B cell (primary cell): ENCODE measurements at regions not wholly inside any gene's neighbourhood (a gene's known extent, or its start where the extent isn't known, plus 50 kb on each side); places are given as distances from the start of the nearest gene placed in this dataset.

ENCODE experiments used
- ATAC-seq: fragments of 200-7000 bp; cut with Tn5 transposase; one replicate; pipeline ENCODE4 v1.10.0; 2021; ENCODE audit warnings: low read depth, mild to moderate bottlenecking, moderate number of reproducible peaks, moderate library complexity
- CTCF ChIA-PET: fragments of 350-600 bp; sonication (Branson Sonifier 250); formaldehyde crosslinking; loops from one replicate; lab custom pipeline; 2021; ENCODE audit warnings: antibody characterized with exemption, inconsistent platforms; lab: Charles Lee
- POLR2A ChIA-PET: fragments of 350-600 bp; sonication (Branson Sonifier 250); formaldehyde crosslinking; loops from one replicate; lab custom pipeline; 2021; ENCODE audit warnings: antibody characterized with exemption; lab: Charles Lee
- DNase-seq: peaks from one replicate; pipeline ENCODE4 v3.0.0; 2013
- H2AFZ ChIP-seq: 2 replicates; pipeline ENCODE4 v1.6.1; 2012; ENCODE audit warnings: mild to moderate bottlenecking, low read depth, low read length; ENCODE audit not compliant: insufficient read depth, poor library complexity, severe bottlenecking
- H3K27ac ChIP-seq, 2 donors: 1 replicate in 1 of 2; 2 replicates in 1 of 2; pipeline ENCODE4 v1.5.1; 2012 to 2013; ENCODE audit warnings: low read length in 2 of 2, mild to moderate bottlenecking in 2 of 2, moderate library complexity in 1 of 2
- H3K27me3 ChIP-seq, 4 experiments: fragments of 200-600 bp in 1 of 4; sonication (generic) in 1 of 4; replicated peaks in 1 of 4; 1 replicate in 2 of 4; 2 replicates in 2 of 4; pipeline versions ENCODE4 v1.6.1 to v1.7.0; 2013 to 2016; ENCODE audit warnings: low read length in 3 of 4, mild to moderate bottlenecking in 2 of 4, mixed read lengths in 1 of 4, moderate library complexity in 1 of 4; ENCODE audit not compliant: insufficient read depth in 4 of 4, control insufficient read depth in 3 of 4; ENCODE audit errors: control extremely low read depth in 1 of 4
- H3K36me3 ChIP-seq, 2 experiments: replicated peaks in 1 of 2; 1 replicate in 1 of 2; 2 replicates in 1 of 2; pipeline versions ENCODE4 v1.6.1 to v1.7.1; 2013; ENCODE audit warnings: low read length in 1 of 2; ENCODE audit not compliant: insufficient read depth in 2 of 2, control insufficient read depth in 1 of 2; ENCODE audit errors: control extremely low read depth in 1 of 2, extremely low read depth in 1 of 2
- H3K4me1 ChIP-seq, 2 donors: fragments of 200-600 bp in 1 of 2; sonication (generic) in 1 of 2; 1 replicate in 1 of 2; 2 replicates in 1 of 2; pipeline versions ENCODE4 v1.5.1 to v1.6.1; 2013 to 2017; ENCODE audit warnings: low read length in 2 of 2; ENCODE audit not compliant: control insufficient read depth in 2 of 2, insufficient read depth in 2 of 2
- H3K4me2 ChIP-seq: replicated peaks from 2 replicates; pipeline ENCODE3; 2012; ENCODE audit warnings: mild to moderate bottlenecking, low read depth, low read length; ENCODE audit not compliant: poor library complexity, severe bottlenecking
- H3K4me3 ChIP-seq, 5 experiments: fragments of 200-600 bp in 1 of 5; sonication (generic) in 1 of 5; 1 replicate in 3 of 5; 2 replicates in 2 of 5; pipeline versions ENCODE4 v1.5.1 to v1.7.0; 2011 to 2016; ENCODE audit warnings: low read length in 4 of 5, mild to moderate bottlenecking in 4 of 5, low read depth in 2 of 5, control low read depth in 1 of 5, moderate library complexity in 1 of 5; ENCODE audit not compliant: insufficient read depth in 1 of 5; ENCODE audit errors: control extremely low read depth in 1 of 5, extremely low read depth in 1 of 5
- H3K79me2 ChIP-seq: fragments of 200-600 bp; sonication (generic); one replicate; pipeline ENCODE4 v1.6.0; 2016; ENCODE audit warnings: low read length; ENCODE audit not compliant: control insufficient read depth, insufficient read depth
- H3K9ac ChIP-seq: fragments of 200-600 bp; sonication (generic); 2 replicates; pipeline ENCODE4 v1.6.1; 2017; ENCODE audit warnings: mild to moderate bottlenecking, low read length, moderate library complexity
- H3K9me3 ChIP-seq, 3 donors: one replicate each; pipeline versions ENCODE4 v1.6.1 to v1.7.1; 2013; ENCODE audit warnings: low read length in 2 of 3; ENCODE audit not compliant: control insufficient read depth in 2 of 3, insufficient read depth in 1 of 3; ENCODE audit errors: control extremely low read depth in 1 of 3
- H4K20me1 ChIP-seq: 2 replicates; pipeline ENCODE4 v1.6.0; 2012; ENCODE audit warnings: mild to moderate bottlenecking, low read length; ENCODE audit not compliant: insufficient read depth, control insufficient read depth, poor library complexity, severe bottlenecking
- H3K27ac Mint-ChIP-seq: one replicate; pipeline ENCODE4 v1.8.0; 2021; ENCODE audit warnings: mixed read lengths
- H3K27me3 Mint-ChIP-seq: one replicate; pipeline ENCODE4 v1.8.0; 2021; ENCODE audit warnings: mixed read lengths
- H3K4me1 Mint-ChIP-seq: one replicate; pipeline ENCODE4 v1.8.0; 2021; ENCODE audit warnings: mixed read lengths
- H3K4me3 Mint-ChIP-seq: one replicate; pipeline ENCODE4 v1.8.0; 2021; ENCODE audit warnings: mixed read lengths
- H3K9me3 Mint-ChIP-seq: one replicate; pipeline ENCODE4 v1.8.0; 2022; ENCODE audit warnings: mixed read lengths; ENCODE audit not compliant: insufficient read depth
- EZH2 ChIP-seq: IDR thresholded peaks from 2 replicates; pipeline ENCODE4 v1.6.1; 2012; ENCODE audit warnings: borderline replicate concordance, low read depth, mild to moderate bottlenecking, moderate library complexity, low read length; ENCODE audit not compliant: insufficient read depth, poor library complexity, severe bottlenecking
- WGBS: methylation state at CpG from one replicate; pipeline ENCODE4 v1.1.5; 2013; ENCODE audit warnings: missing lambda C conversion rate; ENCODE audit not compliant: insufficient coverage; 5-methylcytosine and 5-hydroxymethylcytosine counted together
- intact Hi-C: fragments of 100-400 bp; cut with micrococcal nuclease; formaldehyde crosslinking; loops from one replicate; pipeline ENCODE4 v1.10.0; 2022
- TF ChIP-seq, protein P1 (sequence below): fragments of 200-600 bp; IDR thresholded peaks from one replicate; pipeline ENCODE4 v1.8.0; 2022; ENCODE audit warnings: antibody characterized with exemption, mild to moderate bottlenecking

DNA sequence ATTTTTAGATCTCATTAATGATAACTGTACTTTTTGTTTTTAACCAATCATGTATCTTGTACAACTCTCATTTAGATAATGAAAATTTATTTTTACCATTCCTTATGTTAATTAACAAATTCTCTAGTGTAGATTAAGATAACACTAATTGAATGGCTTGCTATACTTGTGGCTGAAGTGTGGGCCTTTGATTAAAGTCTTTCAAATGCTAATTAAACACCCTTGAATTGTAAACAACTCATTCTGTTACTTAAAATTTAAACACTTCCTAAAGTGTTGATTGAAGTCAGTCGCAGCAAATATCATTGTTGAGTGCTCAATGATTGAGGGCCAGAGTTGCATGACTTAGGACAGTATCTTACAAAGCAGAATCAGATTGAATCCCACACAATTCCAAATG is 109.8 kb upstream of the GULP1 start:
- Histone ChIP-seq H3K27me3 (no peaks in the 10 kb centered on the region), H3K4me1 (no peaks in the 10 kb centered on the region), H2AFZ (no peak overlapping the region), H3K4me2 (no peak overlapping the region), H3K79me2 (no peaks in the 10 kb centered on the region), H3K4me3 (no peak overlapping the region), H3K9me3 (peaks cover 0 to 4% (median 0%) of the 10 kb centered on the region in 3 donors), H4K20me1 (no peaks in the 10 kb centered on the region), H3K9ac (no peak overlapping the region), H3K36me3 (no peaks in the 10 kb centered on the region), H3K27ac (no peak overlapping the region)
- no peak for ATAC-seq
- intact Hi-C loops = no loop called here
- POLR2A ChIA-PET = no interaction called here
- no peak for DNase-seq
- no peak for TF ChIP-seq EZH2
- TF ChIP-seq, protein P1, sequence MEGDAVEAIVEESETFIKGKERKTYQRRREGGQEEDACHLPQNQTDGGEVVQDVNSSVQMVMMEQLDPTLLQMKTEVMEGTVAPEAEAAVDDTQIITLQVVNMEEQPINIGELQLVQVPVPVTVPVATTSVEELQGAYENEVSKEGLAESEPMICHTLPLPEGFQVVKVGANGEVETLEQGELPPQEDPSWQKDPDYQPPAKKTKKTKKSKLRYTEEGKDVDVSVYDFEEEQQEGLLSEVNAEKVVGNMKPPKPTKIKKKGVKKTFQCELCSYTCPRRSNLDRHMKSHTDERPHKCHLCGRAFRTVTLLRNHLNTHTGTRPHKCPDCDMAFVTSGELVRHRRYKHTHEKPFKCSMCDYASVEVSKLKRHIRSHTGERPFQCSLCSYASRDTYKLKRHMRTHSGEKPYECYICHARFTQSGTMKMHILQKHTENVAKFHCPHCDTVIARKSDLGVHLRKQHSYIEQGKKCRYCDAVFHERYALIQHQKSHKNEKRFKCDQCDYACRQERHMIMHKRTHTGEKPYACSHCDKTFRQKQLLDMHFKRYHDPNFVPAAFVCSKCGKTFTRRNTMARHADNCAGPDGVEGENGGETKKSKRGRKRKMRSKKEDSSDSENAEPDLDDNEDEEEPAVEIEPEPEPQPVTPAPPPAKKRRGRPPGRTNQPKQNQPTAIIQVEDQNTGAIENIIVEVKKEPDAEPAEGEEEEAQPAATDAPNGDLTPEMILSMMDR = no peak
- CTCF ChIA-PET = no interaction called here
- Mint-ChIP-seq H3K27ac (no peak overlapping the region), H3K4me1 (no peaks in the 10 kb centered on the region), H3K27me3 (no peaks in the 10 kb centered on the region), H3K4me3 (no peak overlapping the region), H3K9me3 (peaks cover 3% of the 10 kb centered on the region)
- 100% methylated on average over 1 of the region's 1 CpG for WGBS

- ChIA-PET POLR2A (no interaction called here), CTCF (no interaction called here)
- H3K9me3 Mint-ChIP-seq = no peaks in the 10 kb centered on the region
- Histone ChIP-seq H3K79me2 (no peaks in the 10 kb centered on the region), H3K9me3 (no peaks in the 10 kb centered on the region), H3K9ac (no peak overlapping the region), H4K20me1 (no peaks in the 10 kb centered on the region), H3K4me2 (no peak overlapping the region), H3K27me3 (no peaks in the 10 kb centered on the region), H3K27ac (no peak overlapping the region), H2AFZ (no peak overlapping the region), H3K4me3 (no peak overlapping the region), H3K4me1 (no peaks in the 10 kb centered on the region), H3K36me3 (no peaks in the 10 kb centered on the region)
- intact Hi-C loops = no loop called here
- H3K27ac Mint-ChIP-seq = no peak overlapping the region
- no peaks in the 10 kb centered on the region for H3K27me3 Mint-ChIP-seq
- ATAC-seq = no peak
- DNase-seq = no peak
- H3K4me1 Mint-ChIP-seq = no peaks in the 10 kb centered on the region
- no peak overlapping the region for H3K4me3 Mint-ChIP-seq
- TF ChIP-seq, protein P1 = no peak
- no peak for TF ChIP-seq EZH2
These were observed 103.9 kb upstream of the GULP1 start for GRCh38 chr2:188187726-188188125.
